Left renal pelvis (tissue), 4 donors: ENCODE measurements at regions not wholly inside any gene's neighbourhood (a gene's known extent, or its start where the extent isn't known, plus 50 kb on each side); places are given as distances from the start of the nearest gene placed in this dataset.

ENCODE experiments used
- DNase-seq, 4 donors: peaks; one replicate each; pipeline ENCODE4 v3.0.0-alpha.2; 2013; ENCODE audit warnings: low read depth in 4 of 4, low spot score in 3 of 4

DNA sequence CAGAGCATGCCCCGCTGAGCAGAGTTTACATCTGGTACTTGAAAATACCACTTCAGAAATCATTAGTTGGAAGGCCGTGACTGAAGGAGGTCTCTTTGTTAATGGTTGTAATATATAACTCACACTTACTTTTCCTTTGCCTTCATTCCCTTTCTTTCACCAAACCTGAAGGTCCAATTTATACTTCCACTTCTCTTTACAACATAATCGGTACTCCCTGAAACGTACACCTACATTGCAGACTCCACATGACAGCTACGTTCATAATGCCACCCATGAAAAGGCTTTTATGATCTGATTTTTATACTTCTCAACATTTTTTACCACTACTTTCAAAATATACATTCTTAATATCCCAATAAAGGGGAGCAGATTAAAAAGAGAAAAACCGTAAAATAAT is 298.7 kb downstream of the C4orf33 start:
- DNase-seq: no peak

DNA sequence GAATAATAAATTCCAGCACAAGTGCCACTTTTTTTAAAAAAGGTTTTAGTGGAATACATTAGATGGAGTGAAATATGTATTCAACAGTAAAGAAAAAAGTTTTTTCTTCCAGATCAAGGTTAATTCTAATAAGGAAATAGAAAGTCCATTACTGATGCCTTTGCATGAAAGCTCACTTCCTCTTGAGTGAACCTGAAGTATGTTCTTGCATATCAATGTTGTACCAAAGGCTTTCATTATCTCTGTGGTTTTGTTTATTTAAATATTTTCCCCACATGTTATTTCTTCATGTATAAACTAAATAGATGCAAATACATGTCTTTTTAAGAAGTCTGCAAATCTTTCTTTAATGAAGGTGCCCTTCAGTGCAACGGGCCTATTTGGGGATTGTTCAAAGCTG is 307.9 kb downstream of the C4orf33 start:
- no peak for DNase-seq

DNA sequence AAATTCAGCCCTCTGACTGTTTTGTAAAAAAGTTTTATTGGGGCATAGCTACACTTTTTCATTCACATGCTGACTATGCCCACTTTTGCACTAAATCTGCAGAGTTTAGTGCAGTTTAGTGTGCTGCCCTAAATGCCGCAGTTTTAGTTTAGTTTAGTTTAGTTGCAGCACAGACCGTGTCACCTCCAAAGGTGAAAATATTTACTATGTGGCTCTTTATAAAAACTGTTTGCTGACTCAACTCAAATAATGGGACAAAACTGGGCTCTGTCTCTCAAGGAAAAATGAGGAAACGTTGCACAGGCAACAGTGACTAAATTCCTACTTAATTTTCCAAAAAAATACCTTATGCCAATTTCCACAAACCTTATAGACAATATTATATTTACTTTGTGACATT is 314.2 kb downstream of the C4orf33 start:
- no peak for DNase-seq

DNA sequence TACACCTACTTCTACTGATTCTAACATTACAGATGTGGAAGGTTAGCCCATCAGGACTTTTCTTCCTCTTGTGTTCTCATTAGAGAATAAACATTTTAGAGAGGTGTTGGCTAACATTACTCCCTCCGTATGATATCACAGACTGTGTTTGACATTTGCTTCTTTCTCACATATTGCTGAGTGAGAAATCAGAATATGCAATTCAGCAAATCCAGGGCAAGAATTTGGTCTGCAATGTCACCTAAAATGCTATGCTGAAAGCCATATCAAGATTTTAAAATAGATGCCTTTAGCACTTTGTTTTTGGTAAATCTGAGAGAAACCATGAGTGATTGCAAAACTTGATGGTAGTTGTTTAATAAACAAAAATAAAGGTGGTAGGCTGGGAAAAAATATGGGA is 319.1 kb downstream of the C4orf33 start:
- no peak for DNase-seq

DNA sequence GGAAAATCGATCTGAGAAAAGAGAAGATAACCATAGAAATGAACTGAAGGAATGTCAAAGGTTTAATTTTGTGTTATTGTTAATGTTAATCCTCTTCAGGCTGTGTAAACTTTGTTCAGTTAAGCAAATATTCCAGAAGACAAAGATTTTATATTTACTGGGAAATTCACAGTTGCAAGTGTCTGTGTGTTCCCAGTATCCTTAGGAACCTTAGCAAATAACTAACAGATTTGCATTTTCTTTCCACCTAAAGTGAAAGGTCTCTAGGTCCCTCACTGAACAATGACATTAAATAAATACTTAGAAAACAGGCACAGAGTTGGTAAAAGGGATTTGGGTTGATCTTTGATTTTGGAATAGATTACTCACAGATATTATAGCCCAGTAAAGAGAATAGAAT is 324.7 kb downstream of the C4orf33 start:
- DNase-seq: no peak

DNA sequence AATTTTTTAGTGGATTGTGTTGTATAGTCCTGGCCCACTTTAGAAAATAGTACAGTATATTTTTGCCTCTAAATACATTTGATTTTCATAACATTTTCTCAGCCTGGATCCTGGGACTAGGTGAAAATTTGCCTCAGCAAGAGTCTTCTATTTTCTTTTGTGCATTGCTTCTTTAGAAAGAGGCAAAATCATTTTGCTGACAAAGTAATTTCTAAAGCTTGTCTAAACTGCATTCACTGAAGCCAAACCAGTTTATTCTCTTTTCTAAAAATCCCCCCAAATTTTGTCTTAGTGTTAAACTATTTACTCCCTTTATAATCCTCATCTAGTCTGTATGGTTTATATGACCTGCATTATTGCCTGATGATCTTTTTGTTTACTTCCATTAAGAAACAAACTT is 326.3 kb downstream of the C4orf33 start:
- DNase-seq: no peak

DNA sequence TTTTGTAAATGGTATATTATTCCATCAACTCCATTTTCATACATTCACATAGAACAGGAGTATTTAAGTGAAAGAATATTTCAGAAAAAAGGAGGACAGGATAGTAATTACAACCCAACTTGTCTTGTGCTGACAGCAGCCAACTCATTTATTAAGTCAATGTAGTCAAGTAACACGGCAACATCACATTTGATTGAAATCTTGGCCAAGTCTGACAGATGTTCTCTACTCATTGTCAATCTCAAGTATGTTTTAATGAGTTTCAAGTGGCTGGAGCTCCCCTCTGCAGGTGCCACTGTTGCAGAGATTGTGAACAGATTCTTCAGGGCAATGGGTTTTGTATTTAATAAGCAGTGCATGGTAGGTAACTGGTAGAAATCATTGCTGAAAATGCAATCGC is 332.5 kb downstream of the C4orf33 start:
- no peak for DNase-seq

DNA sequence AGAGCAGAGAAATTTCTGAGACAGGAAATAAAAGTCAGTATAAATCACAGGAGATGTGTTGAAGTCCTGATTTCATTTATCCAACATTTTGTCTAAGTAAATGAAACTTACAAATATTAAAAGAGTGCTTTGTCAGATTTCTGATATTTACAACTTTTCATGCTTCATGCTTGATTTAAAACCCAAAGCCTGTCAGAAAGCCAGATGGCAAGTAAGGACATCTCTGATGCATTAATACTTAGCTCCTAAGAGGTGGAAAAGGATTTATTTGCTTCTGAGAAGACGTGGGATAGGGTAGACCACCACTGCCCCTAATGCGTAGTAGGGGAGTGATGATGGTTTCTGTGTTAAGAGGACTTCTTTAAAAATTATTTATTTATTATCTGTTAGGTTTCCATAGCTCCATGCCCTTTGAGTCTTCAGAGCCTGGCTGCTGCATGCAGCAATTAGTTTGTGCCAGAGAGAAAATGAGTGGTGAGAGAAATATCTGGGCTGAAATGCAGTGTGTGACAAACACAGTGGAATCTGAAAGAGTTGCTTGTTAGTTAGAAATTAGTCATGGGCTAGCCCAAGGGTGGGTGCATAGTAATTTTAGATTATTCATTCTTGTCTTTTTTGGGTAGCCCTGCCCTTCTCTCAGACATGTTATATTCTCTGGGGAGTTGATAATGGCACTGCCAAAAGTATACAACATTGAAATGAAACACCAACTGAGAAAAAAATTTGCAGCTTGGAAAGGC is 333.8 kb downstream of the C4orf33 start:
- DNase-seq: no peak

DNA sequence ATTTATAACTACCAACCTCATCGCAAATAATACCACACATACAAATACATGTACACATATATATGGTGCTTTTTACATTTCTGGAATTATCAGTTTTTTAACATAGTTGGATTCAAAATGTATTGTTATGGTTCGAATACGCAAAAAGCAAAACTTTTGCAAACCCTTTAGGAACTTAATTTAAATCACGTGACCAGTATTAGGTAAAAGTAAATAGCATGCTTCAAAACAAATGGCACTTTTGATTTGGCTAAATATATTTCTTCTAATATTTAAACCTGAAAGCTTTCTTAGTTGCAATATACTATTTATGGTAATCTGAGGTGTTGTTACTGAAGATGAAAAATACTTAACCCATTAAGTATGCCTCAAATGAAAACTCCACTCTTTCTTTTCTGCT is 341.4 kb downstream of the C4orf33 start:
- DNase-seq: no peak

DNA sequence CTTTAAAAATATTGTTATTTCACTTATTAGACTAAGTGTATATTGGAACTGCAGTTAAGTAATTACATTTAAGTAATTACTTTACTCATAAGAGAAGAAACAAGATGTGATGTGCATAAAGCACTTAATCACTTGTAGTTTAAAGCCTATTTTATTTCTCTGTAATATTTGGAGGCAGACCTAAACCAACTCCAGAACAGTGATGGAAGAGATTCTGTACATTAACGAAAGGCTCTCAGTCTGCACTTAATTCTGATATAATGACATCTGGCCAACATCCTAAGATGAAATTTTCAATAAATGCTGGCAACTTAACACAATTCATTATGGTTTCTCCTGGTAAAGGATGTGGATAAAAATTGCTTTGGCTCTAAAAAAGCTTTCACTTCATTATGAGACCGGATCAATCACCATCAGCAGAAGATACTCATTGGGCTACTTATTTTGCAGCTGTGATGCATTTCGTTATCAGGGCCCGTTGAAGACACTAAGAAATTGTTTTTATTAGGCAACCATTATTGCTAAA is 342.6 kb downstream of the C4orf33 start:
- no peak for DNase-seq

DNA sequence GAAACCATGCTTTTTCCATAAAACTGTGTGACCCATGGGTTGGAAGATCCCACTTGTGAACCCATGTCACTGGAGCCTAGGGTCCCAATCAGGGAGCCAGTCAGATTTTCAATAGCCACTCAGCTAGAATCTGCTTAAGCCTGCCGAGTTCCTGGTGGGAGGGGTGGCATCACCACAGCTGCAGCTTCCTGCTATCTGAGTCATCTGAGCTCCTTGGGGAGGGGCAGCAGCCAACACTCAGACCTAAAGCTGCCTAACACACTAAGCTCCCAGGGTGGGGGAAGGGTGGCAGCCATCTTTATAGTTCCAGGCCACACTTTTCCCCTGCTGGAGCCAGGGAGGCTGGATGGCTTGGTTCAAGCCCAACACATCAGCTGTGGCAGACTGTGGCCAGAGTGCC is 350.1 kb downstream of the C4orf33 start:
- DNase-seq: no peak

DNA sequence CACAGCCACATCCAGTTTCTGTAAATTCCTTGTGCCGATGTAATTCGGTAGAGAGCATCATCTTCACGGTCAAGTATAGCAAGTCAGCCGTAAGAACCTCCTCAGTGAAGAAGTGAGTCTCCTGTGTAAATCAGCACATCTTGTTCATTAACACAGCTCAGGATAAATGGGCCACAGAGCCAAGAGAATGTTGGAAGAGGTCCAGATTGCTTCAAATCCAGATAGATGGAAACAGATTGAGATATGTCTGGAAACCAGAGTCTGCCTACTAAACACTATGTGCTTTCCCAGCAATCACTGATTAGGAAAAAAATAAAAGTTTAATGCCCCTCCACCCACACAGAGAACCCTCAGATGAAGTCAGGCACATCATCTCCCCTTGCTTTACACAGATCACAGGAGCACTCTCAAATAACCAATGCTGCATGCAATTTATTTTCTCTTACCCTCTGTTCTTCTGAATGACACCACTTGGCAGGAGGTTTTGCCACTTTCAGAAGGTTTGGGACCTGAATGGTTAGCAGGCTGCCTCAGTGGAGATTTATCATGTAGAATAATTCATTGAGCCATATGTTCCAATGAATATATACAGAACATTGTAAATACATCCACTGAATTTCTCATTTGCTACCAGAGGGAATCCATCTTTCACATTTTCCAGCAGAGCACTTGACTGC is 357.7 kb downstream of the C4orf33 start:
- no peak for DNase-seq

DNA sequence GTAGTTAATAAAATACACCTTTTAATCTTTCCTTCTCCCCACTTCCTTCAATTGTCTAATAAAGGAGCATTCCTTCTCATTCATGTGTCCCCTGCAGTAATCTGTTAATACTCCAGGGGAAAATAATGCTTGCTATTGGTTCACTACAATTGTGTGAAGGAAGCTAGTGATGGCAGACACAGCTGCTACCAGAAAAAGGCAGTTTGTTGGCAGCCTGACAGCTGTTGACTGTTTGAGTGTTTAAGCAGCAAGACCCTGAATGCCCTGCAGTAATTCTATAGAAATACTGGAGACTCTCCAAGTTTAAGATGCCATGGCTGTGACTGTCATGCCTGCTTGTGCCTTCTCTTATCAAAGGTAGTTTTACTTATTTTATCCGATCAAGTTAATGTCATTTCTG is 359.5 kb downstream of the C4orf33 start:
- no peak for DNase-seq

DNA sequence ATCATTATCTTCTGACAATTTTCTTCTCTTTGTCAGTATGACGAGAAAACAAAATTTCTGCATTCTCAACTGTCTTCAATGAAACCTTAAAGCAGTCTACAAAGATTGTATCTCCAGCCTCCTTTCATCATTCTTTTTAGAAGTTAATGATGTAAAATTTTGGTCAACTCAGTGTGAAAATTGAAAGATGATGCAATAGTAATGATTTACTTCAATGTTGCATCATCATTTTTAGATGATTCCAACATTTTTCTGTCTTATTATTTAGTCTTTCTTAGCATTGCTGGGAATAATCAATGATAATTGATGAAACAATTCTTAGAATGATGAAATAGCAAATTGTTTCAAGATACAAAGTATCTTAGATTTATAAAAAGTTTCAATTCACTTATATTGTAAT is 372.7 kb downstream of the C4orf33 start:
- DNase-seq: no peak

DNA sequence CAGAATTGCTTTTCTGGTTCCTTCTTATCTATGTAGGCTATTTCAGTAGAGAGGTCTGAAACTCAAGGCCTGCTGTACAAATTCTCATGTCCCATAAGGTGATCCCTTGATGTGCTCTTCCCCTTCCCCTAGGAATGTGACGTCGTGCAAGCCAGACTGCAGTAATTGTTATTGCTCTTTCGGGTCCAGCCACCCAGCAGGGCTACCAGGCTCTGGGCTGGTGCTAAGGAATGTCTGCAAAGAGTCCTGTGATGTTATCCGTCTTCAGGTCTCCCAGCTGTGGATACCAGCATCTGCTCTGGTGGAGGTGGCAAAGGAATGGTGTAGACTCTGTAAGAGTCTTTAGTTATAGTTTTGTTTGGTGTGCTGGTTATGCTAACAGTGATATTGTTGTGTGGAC is 378.7 kb downstream of the C4orf33 start:
- no peak for DNase-seq

DNA sequence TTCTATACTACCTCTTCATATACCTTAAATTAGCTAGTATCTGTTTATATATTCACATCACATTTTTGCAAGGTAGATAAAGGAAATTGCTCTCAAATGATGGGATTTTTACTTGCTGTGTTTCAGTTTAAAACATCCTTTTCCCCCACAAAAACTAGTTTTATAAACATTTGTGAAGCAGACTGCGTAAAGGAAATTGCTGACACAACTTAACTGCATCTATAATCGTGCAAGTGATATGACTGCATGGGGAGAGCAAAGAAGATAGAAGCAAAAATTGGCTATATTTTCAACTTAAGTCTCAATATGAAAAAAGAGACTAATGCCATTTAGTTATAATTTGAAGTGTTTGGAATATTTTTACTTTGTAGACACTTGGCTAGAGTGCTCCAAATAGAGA is 385.2 kb downstream of the C4orf33 start:
- DNase-seq: no peak

DNA sequence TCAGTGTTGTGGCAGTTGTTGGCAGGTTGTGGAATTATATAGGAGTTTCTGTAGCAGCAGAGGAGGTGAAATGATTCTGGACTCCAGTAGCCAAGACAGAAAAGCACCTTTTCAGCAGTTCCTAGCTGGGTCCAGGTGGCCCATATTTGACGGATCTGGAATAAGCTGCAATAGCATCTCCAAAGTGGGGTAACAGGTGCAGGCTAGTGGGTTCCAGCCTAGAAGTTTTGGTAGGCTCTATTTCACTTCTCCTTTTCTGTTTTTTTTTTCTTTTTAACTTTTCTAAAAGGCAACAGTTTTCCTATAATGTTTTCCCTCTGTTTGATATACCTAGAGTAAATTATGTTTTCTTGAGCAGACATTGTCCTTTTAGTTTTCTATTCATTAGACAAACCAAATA is 392.5 kb downstream of the C4orf33 start:
- DNase-seq: no peak

DNA sequence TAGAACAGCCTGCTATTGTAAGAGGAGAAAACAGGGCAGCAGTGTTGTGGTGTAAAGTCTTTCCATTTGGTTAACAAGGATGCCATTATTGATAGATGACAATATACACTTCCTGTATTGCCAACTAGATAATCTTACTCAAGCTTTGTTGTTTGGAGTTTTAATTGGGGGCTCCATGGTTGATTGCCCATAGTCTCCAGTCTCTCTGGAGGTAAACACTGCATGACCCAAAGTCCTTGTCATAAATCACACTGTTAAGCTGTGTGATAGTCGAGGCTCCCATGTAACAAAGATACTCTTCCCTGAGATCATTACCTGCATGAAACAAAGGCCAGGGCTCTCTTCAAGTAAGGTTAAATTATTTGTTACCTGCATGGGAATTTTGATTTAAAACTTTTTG is 394.6 kb downstream of the C4orf33 start:
- DNase-seq: peak in 3 of 4 donors; percentile 0 to 15 (median 14)

DNA sequence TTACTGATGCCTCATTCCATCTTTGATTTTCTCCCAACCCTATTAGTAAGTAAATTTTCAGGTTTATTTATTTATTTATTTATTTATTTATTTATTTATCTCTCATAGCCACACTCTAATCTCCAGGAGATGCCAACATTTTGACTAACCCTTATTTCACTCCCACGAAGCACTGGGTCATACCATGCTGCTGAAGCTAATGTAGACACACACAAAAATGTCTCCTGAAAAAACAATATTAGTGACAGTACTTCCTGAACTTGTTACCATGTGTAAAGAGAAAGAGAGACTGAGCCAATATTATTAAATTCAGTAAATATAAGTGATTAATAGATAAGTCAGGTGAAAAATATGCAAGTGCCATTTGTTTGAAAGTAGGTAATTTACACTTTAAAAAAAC is 402.7 kb downstream of the C4orf33 start:
- no peak for DNase-seq

DNA sequence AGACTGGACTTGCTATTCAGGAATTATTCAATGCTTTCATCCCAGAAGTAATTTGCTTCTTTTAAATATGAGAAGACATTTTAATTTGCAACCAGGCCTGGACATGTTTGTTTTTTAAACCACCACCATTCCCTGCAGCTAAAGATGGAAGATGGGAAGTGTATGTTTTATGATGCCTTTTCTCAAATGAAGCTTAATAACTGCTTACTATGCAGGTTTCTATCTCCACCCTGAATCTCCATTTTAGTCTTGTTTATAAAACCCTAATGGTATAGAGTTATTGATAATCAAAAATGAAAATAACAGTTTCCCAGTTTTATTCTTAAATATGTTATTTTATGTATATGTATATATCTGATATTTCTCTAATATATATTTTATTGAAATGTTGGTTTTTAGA is 418.9 kb downstream of the C4orf33 start:
- no peak for DNase-seq

DNA sequence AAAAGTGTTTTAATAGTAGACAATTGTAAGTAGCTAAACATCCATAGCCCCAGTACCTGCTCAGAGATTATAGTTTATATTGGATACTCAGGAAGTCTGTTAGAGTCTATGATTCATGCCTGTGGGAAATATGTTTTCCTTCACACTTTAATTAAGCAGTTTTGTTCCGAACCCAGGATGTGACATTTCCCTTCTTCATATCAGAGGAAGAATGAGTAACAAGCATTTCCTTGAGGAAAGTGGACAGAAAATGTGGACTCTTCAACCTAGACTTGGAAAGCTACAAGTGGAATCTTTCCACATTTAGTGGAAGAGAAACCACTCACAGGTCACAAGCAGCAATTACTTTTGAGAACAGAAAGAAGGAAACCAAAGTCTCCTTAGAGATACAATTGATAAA is 419.4 kb downstream of the C4orf33 start:
- no peak for DNase-seq

DNA sequence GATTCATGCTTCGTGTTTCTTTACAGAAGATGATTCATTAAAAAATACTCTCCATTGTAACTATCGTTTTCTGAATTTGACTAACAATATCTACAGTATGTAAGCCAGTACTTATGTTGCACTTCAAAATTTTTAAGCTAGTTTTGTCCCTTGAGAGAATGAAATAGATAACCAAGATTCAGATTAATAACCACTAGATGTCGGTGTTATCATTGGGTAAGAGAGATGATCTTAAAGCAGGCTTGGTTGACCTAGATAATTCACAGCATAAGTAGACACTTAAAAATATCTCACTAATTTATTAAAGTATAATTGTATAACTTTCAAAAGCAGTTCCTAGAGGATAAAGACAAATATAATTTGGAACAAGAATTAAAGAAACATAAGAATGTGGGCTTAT is 430.9 kb downstream of the C4orf33 start:
- DNase-seq: no peak
